DMS 273 (cell line): ENCODE measurements at regions not wholly inside any gene's neighbourhood (a gene's known extent, or its start where the extent isn't known, plus 50 kb on each side); places are given as distances from the start of the nearest gene placed in this dataset.
A peak's percentile ranks its signal among the peaks of the same experiment; 100 is the strongest.

Source experiments
- DNase-seq: peaks from one replicate; lab custom pipeline; 2025; ENCODE audit not compliant: unreplicated experiment; lab: John Stamatoyannopoulos, UW

DNA sequence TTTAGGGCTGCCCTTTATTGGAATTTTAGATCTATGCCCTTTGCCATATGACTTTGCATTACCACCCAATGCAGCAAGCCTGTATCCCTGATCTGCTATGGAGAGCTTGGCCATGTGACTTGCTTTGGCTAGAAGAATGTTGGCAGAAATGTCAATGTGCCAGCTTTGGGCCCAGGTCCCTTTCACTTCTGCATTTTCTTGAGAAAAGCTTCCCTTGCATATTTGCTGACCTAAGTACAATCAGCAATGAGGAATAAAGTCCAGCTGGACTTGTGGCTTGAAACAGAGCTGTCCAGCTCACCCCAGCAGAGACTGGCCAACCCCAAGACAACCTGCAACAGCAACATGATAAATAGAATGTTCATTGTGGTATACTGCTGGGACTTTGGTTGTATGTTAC is 135.9 kb downstream of the PAH start:
- no peak for DNase-seq

DNA sequence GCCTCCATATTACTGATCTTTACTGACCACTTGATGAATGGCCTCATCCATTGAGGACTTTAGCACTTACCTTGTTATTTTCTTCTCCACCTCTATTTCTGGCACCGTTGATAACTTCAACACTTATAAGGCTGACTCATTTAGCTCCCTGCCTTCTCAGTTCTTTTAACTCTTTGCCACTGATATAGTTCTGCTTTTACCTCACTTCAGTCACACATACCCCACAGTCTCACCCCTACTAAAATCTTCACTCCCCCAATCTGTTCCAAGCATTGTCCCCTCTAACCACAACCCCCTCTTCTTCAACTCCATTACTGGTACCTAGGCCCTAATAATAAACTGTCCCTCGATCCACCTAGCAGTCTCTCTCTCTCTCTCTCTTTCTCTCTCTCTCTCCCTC is 141.0 kb downstream of the PAH start:
- no peak for DNase-seq

DNA sequence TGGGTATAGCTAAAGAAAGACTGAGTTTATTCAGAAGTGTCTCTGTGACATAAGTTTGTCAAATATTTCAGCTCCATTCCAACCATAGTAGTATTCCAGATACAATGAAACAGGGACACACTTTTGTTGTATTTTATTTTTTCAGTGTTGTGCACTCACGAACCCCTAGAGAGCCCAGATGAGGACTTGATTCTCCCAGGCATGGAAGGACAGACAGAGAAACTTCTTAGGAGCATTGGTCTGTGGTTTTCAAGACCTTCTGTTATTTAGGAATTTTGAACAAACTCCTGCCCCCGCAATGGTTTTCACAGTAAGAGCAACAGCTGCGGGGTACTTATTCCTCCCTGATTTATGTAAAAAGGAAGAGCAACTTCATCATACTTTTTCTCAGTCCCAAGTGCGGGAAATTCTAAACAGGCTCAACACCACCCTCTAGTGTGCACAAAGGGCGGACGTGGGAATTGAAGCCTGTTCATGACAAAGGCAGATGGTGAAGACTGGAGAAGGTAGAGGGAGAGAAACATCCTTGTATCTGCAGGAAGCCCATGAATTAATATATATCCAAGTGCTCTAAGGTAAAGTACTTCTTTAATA is 147.6 kb downstream of the PAH start:
- DNase-seq: peak; percentile 73

DNA sequence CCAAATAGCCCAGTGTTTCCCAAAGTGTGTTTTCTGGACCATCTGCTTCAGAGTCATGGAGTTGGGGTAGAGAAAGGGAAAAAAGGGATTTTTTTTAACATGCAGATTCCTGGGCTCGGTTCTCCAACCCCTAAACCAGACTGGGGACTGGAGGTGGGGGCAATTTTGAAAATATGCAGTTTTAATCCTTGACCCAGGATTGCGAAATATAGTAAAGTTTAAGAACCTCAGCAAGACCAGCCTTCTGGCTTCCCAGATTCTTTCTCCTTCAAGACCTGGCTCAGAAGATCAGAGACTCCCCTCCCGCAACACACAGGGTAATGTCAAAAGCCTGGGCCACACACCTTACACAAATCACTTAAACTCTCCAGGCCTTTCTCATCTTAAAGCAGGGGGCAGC is 150.1 kb downstream of the PAH start:
- DNase-seq: no peak

DNA sequence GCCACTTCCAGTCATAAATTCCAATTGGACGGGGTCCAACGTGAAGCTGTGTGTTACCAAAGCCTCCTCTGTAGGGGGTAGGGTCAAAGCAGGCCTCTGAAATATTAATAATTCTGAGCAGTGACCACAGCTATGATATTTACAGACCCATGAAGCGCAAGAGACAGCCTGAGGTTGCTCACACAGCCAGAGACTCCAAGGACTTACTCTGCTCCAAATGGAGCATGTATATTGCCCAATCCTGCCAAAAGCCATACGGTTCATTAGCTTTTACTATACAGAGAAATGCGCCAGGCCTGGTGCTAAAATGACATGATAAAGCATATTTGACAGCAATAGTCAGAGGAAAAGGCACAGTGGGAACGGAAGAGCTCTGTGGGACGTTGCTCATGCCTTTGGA is 151.3 kb downstream of the PAH start:
- peak; percentile 9 for DNase-seq

DNA sequence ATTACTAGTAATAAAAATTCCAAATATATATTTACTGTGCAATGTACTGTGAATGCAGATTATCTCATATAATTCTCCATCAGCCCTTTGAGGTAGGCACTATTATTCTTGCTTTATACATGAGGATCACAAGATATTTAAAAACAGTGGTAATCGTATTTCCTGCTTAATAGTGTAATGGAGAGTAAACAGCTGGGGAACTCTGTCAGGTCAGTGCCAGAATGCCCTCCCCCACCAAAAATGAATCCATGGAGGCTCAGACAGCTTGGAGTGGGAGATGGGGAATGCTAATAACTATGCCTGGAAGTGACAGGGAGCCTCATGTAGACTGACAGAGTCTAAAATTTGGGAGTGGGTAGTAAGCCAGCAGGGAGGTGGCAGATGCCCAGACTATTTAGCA is 153.6 kb downstream of the PAH start:
- DNase-seq: no peak

DNA sequence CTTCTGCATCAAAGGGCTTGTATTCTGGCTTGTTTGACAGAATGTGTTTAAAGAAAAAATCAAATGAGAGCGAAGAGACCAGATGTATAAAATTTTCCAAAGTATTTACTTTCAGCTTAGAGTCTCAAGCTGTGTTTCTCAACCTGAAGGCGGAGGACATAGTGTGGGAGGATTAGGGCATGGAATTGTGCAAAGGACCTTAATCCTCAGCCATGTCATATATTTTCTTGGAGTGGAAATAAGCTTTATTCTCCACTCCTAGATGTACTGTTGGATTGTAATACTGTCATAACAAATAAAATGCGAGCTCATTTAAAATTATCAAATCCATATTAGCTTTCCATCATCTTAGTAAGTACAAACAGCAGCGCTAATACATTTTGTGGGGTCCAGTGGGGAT is 154.0 kb downstream of the PAH start:
- DNase-seq: no peak

DNA sequence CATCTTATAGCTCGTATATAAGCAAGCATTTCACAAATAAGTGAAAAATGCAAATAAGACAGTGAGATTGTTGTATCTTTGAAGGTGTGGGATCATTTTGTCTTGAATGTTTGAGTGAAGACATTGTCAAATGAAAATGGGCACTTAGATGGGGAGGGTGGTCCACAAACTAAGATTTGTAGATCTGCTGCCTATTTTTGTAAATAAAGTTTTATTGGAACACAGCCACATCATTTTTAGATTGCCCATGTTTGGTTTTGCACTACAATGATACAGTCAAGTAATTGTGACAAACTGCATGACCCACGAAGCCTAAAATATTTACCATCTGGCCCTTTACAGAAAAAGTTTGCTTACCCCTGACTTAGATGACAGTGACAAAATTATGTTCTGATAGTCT is 156.7 kb downstream of the PAH start:
- no peak for DNase-seq

DNA sequence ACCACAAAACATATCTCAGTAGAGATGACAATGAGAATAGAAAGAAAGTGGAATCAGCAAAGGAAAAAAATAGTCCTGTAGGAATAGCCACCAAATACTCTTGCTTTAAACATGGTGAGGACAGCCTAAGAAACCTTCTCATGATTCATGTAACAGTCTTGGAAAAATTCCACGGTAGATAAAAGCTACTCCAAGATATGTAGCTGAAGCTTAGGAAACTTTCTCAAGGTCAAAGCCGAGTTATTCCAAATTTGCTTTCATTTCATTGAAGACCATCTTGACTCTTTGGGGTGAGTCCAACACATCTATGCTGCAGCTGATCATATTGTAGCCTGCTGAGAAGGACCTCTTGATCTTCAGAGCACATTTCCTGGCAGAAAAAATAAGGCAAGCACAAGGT is 157.6 kb downstream of the PAH start:
- DNase-seq: no peak

DNA sequence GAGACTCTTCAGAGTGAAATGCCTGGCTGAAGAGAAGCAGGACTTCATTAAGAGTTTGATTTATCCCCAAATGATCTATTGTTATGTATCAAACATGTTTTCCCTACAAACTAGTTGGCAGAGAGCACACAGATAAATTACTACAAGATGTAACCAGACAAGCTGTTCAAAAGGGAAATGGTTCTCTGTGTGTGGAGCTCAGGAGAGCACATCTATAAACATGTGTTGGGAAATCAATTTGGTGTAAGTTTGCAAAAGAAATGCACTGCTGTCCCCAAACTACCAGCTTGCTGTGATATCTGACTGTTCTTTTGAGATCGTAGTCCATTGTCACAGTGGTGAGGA is 159.2 kb downstream of the PAH start:
- DNase-seq: no peak

DNA sequence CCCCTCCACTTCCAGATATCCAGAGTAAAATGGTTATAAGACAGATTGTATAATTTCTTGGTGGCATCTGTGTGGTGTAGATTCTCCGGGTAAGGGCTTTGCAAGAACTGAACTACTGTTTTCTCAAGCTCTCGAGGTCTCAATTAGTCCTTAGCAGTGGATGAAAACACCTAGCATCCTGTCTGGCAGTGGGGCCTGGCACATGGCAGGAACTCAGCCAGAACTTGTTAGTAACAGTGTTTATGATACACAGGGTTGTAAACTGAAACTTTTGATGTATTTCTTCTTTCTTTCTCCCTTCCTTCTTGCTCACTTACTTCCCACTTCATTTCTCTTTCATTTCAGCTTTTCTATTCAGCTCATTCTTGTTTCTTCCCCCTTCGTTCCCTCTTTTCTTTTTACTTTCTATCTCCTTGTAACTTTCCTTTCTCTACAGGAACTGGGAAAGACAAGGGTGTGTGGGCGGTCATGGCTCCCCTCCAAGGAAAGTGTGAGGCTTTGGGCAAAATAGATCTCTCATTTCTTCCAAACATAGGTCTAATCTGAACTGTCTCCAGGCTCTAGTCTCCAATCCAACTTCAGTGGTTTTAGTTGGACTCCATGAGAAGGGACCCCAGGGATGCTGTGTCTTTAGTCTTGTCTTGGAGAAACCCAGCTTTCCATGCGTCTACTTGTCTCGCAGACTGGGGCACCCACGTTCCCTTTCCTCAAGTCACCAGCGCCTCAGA is 159.7 kb downstream of the PAH start:
- no peak for DNase-seq

DNA sequence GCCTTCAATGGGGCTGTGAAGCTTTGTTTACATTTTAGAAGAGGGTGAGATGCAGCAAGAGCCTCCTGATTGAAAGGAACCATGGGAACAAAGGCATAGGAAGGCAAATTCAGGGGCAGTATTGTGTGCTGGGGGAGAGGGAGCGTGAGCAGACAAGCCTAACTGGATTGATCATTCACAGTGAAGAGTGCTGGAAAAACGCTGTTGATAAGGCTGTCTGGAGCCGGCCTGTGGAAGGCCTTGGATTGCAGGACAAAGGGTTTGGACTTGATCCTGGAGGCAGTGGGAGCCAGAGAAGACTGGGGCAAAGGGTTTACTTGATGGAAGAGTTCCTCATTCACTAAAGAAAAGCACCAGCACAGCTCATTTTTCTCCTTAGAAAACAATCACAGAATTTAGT is 160.5 kb downstream of the PAH start:
- DNase-seq: no peak

DNA sequence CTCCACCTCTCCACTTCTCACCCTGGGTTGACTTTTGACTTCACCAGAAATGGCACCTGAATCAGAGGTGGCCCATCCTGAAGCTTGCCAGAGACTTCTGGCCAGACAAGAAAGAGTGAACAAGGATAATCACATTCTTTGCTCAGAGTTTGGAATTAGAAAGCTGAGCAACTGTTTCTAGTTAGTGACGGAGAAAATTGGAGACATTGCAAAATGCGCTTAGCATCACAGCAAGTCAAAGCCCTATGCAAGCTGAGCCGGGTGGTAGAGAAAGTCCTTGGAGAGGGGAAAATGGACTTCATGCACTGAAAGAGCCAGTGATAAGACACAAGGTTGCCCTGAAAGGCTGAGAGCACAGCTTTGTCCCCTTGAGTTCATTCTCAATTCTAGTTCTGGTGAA is 161.8 kb downstream of the PAH start:
- DNase-seq: no peak

DNA sequence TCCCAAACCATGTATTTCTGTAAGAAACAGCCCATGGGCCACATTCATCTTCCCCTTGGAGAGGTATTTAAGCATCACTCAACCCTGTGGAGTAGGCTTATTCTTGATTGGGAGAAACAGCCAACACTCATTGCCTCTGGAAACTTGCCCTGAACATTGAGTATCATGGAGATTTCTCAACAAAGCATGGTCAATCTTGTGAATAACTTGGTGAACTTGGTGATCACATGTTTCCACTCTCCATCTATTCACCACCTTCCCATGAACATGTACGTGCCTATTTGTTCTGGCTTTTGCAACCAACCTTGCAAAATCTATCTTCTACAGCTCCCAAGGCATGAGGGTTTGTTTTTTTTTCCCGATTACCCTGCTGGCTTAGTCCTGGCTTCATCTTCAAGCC is 163.2 kb downstream of the PAH start:
- no peak for DNase-seq

DNA sequence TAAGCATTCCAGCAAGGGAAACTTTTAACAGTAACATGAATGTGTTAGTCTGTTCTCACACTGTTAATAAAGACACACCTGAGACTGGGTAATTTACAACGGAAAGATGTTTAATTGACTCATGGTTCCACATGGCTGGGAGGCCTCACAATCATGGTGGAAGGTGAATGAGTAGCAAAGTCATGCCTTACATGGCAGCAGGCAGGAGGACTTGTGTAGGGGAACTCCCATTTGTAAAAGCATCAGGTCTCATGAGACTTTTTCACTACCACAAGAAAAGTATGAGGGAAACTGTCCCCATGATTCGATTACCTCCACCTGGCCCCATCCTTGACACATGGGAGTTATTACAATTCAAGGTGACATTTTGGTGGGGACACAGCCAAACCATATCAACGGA is 168.3 kb downstream of the PAH start:
- no peak for DNase-seq

DNA sequence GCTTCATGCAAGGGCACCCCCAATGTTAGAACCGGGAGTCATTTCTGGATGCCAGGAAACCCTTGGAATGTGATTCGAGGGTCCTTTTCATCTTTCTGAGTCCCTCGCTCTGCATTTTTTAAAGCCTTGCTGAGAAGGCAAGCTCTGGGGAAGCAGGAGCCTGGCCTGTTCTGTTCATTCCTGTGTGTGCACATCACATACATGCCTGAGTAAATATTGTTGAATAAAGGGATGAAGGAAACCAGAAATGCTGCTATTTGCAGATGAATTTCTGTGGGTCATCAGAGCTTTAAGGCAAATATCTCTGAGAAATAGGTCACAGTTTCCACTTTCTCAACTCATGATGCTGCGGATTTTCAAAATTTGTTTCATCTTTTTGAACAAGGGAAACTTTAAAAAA is 170.1 kb downstream of the PAH start:
- DNase-seq: no peak

DNA sequence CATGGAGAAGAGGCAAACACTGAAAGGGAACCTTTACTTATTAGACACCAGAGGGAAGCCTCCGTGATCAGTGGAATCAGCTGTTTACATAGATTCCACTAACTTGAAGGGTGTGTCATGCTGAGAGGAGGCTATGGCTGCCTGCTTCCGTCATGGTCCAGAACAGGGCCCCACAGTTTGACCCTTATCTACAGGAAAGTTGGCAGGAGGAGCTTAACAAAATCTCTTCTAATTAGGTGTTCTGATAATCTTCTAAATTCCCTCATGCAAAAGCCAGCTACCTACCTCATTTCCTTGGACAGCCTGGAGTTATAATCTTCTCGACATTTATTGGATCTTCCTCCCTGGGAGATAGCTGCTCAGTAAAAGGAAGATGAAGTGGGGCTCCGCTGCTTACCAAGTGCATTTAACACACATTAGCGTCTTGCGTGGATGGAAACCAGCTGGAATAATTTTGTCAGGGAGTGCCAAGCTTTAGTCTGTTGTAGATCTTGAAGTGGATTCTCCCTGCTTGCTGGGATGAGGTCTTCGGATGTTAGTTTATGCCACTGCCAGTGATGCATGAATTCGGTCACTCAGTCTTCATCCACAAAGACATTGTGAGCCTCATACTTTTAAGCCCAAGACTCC is 171.0 kb downstream of the PAH start:
- DNase-seq: no peak

DNA sequence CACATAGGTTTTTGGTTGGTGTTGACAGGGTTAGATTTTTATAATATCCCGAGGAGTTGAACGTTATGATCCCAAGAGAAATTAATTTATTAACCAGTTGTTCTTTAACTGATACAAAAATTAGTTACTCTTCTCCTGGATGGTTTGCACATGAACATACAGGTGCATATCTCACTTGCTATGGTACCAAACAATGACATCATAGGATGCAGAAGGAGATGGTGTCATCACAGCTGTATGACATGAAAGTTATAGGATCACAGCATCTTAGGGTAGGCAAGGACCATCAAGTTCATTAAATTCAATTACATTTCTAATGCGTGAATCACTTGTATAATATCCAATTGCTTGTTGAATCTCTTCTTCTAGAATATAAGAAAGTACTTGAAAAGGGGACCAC is 175.8 kb downstream of the PAH start:
- no peak for DNase-seq

DNA sequence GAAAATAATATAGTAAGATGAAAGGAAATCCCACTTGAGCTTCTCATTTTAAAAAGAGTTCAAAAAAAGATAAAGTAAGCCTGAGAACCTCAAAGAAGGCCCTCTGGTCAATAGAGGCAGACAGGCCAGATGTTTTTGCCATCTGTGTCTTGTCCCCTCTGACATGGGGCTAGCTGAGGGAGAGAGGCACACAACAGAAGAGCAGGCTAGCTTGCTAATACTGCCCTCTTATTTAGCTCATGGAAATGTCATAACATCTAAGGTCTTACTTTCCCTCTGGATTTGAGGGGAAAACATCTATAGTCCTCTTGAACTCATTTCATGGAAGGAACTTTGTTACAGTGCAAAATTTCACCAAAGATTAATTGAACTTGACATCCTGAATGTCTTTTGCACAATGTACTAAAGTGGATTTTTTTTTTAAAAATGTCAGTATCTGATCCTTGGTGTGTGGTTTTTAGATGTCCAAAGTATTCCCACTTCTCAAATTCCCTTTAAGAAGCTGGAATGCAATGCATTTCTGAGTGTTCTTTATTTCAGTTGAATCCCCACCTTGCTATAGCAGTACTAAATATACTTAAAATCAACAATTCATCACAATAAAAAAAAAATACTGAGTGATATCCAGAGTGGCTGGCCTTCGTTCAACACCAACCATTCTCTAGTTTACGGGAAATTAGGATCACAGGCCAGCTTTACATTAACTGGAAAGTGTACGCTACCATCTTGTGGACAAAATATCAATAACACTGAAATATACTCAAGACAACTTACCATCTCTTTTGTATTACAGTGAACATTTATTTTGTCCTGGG is 176.7 kb downstream of the PAH start:
- peak; percentile 61 for DNase-seq

DNA sequence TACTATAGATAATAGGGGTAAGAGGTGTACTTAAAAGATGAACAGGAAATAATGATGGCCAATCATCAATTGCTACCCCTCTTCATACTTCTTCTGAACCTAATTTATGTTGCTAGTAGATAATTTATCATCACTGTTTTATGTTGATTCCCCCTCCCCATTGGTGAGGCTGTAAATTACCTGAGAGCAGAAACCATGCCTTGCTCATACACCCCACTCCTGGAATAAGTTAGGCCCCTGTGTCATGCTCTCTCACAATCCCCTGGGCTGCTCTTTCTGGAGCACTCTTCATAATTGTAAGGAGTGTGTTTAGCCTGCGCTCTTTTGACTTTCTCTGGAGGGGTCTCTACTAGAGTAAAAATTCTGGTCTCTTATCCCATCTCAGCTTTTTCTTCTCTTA is 180.7 kb downstream of the PAH start:
- DNase-seq: no peak

DNA sequence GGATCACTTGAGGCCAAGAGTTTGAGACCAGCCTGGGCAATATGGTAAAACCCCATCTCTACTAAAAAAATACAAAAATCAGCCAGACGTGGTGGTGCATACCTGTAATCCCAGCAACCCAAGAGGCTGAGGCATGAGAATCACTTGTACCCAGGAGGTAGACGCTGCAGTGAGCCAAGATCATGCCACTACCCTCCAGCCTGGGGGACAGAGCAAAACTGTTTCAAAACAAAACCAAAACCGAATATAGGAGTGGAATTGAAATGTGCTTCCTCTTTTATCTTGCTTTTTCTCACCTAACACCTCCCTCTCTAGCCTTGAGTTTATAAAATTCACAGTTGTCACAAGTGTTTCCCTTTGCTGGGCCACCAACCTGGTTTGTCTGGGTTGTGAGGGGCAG is 181.9 kb downstream of the PAH start:
- no peak for DNase-seq

DNA sequence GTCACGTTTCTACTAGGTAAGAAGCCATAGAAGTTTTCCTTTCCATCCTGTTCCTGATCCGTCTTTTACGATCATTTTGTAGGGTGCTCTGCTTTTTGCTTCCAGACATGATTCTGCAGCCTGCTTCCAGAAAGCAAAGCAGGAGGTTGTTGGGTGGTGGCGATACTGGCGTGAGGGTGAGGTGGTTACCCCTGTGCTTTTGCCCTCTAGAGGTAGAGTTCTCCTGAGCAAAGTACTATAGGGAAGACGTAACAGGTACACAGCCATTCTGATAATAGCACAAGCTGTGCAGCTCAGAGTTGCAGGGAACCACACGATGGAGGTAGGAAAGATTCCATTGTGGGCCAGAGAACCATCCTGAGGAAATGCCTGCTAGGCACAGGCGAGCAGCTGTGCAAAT is 186.0 kb downstream of the PAH start:
- no peak for DNase-seq
